ENCODE measurements at regions not wholly inside any gene's neighbourhood (a gene's known extent, or its start where the extent isn't known, plus 50 kb on each side); places are given as distances from the start of the nearest gene placed in this dataset.

GRCh38 chr1:103371234-103371633 lies 154.3 kb upstream of the RNPC3 start:
- DNase-seq (no peak), ATAC-seq (ENCODE audit: low read depth in 2 of 2) (no peak)
- Histone ChIP-seq H3K27me3 (ENCODE audit: control insufficient read depth, insufficient read depth, low read length) (no peaks in the 10 kb centered on the region), H3K4me3 (ENCODE audit: low read depth, low read length) (no peak overlapping the region), H3K9me3 (ENCODE audit: control insufficient read depth in 2 of 2, low read length in 2 of 2) (no peaks in the 10 kb centered on the region), H3K4me1 (ENCODE audit: control insufficient read depth, insufficient read depth, low read length, poor library complexity, severe bottlenecking) (no peaks in the 10 kb centered on the region), H3K36me3 (ENCODE audit: control insufficient read depth, insufficient read depth, low read length) (no peaks in the 10 kb centered on the region), H3K27ac (ENCODE audit: insufficient read depth, low read length, poor library complexity, severe bottlenecking) (no peak overlapping the region)
- Mint-ChIP-seq H3K4me3 (no peak overlapping the region), H3K36me3 (no peaks in the 10 kb centered on the region), H3K27me3 (no peaks in the 10 kb centered on the region), H3K4me1 (no peaks in the 10 kb centered on the region), H3K9me3 (peaks cover 0 to 4% (median 2%) of the 10 kb centered on the region in 7 donors), H3K27ac (no peak overlapping the region)

- H3K27ac Mint-ChIP-seq: no peak overlapping the region
- no peaks in the 10 kb centered on the region for H3K27me3 Mint-ChIP-seq
- H3K9me3 Mint-ChIP-seq: peaks cover 0 to 6% (median 0%) of the 10 kb centered on the region in 7 donors
These were observed 158.3 kb upstream of the RNPC3 start for GRCh38 chr1:103367186-103367585.

GRCh38 chr1:103365860-103366569 lies 159.5 kb upstream of the RNPC3 start:
- Mint-ChIP-seq H3K4me3 (no peak overlapping the region), H3K9me3 (peaks cover 0 to 6% (median 0%) of the 10 kb centered on the region in 7 donors), H3K4me1 (no peaks in the 10 kb centered on the region), H3K36me3 (no peaks in the 10 kb centered on the region), H3K27ac (no peak overlapping the region), H3K27me3 (no peaks in the 10 kb centered on the region)
- Histone ChIP-seq H3K4me1 (ENCODE audit: control insufficient read depth, insufficient read depth, low read length, poor library complexity, severe bottlenecking) (no peaks in the 10 kb centered on the region), H3K27me3 (ENCODE audit: control insufficient read depth, insufficient read depth, low read length) (no peaks in the 10 kb centered on the region), H3K4me3 (ENCODE audit: low read depth, low read length) (no peak overlapping the region), H3K9me3 (ENCODE audit: control insufficient read depth in 2 of 2, low read length in 2 of 2) (no peaks in the 10 kb centered on the region), H3K27ac (ENCODE audit: insufficient read depth, low read length, poor library complexity, severe bottlenecking) (no peak overlapping the region), H3K36me3 (ENCODE audit: control insufficient read depth, insufficient read depth, low read length) (no peaks in the 10 kb centered on the region)
- ATAC-seq (ENCODE audit: low read depth in 2 of 2) (no peak), DNase-seq (peak in 1 of 3 donors; percentile 8)

More at GRCh38 chr1:103367186-103367585, 158.3 kb upstream of the RNPC3 start:
- Histone ChIP-seq H3K27me3 (ENCODE audit: control insufficient read depth, insufficient read depth, low read length) (no peaks in the 10 kb centered on the region), H3K4me3 (ENCODE audit: low read depth, low read length) (no peak overlapping the region), H3K4me1 (ENCODE audit: control insufficient read depth, insufficient read depth, low read length, poor library complexity, severe bottlenecking) (no peaks in the 10 kb centered on the region), H3K36me3 (ENCODE audit: control insufficient read depth, insufficient read depth, low read length) (no peaks in the 10 kb centered on the region), H3K9me3 (ENCODE audit: control insufficient read depth in 2 of 2, low read length in 2 of 2) (no peaks in the 10 kb centered on the region), H3K27ac (ENCODE audit: insufficient read depth, low read length, poor library complexity, severe bottlenecking) (no peak overlapping the region)
- DNase-seq (no peak), ATAC-seq (ENCODE audit: low read depth in 2 of 2) (no peak)
- Mint-ChIP-seq H3K4me3 (no peak overlapping the region), H3K4me1 (no peaks in the 10 kb centered on the region), H3K36me3 (no peaks in the 10 kb centered on the region)

- DNase-seq: peak in 1 of 3 donors; percentile 21
- no peak overlapping the region for H3K27ac Mint-ChIP-seq
- H3K4me1 ChIP-seq (ENCODE audit: control insufficient read depth, insufficient read depth, low read length, poor library complexity, severe bottlenecking): no peaks in the 10 kb centered on the region
- H3K9me3 Mint-ChIP-seq: peaks cover 0 to 6% (median 0%) of the 10 kb centered on the region in 7 donors
- no peak overlapping the region for H3K4me3 Mint-ChIP-seq
- H3K9me3 ChIP-seq (ENCODE audit: control insufficient read depth in 2 of 2, low read length in 2 of 2): no peaks in the 10 kb centered on the region
- H3K36me3 Mint-ChIP-seq: no peaks in the 10 kb centered on the region
- no peaks in the 10 kb centered on the region for H3K27me3 Mint-ChIP-seq
- no peak overlapping the region for H3K4me3 ChIP-seq (ENCODE audit: low read depth, low read length)
- ATAC-seq (ENCODE audit: low read depth in 2 of 2): no peak
- no peaks in the 10 kb centered on the region for H3K4me1 Mint-ChIP-seq
- H3K27ac ChIP-seq (ENCODE audit: insufficient read depth, low read length, poor library complexity, severe bottlenecking): no peak overlapping the region
- no peaks in the 10 kb centered on the region for H3K27me3 ChIP-seq (ENCODE audit: control insufficient read depth, insufficient read depth, low read length)
- H3K36me3 ChIP-seq (ENCODE audit: control insufficient read depth, insufficient read depth, low read length): no peaks in the 10 kb centered on the region
These were observed 162.5 kb upstream of the RNPC3 start for GRCh38 chr1:103363008-103363365.

GRCh38 chr1:103362348-103363007 lies 163.0 kb upstream of the RNPC3 start:
- no peak overlapping the region for H3K27ac ChIP-seq (ENCODE audit: insufficient read depth, low read length, poor library complexity, severe bottlenecking)
- Mint-ChIP-seq H3K4me3 (no peak overlapping the region), H3K27me3 (no peaks in the 10 kb centered on the region), H3K4me1 (no peaks in the 10 kb centered on the region), H3K36me3 (no peaks in the 10 kb centered on the region), H3K9me3 (peaks cover 0 to 6% (median 0%) of the 10 kb centered on the region in 7 donors), H3K27ac (no peak overlapping the region)
- DNase-seq: peak in 1 of 3 donors; percentile 1
- H3K9me3 ChIP-seq (ENCODE audit: control insufficient read depth in 2 of 2, low read length in 2 of 2): no peaks in the 10 kb centered on the region
- H3K4me3 ChIP-seq (ENCODE audit: low read depth, low read length): no peak overlapping the region
- no peak for ATAC-seq (ENCODE audit: low read depth in 2 of 2)
- H3K4me1 ChIP-seq (ENCODE audit: control insufficient read depth, insufficient read depth, low read length, poor library complexity, severe bottlenecking): no peaks in the 10 kb centered on the region
- H3K36me3 ChIP-seq (ENCODE audit: control insufficient read depth, insufficient read depth, low read length): no peaks in the 10 kb centered on the region
- H3K27me3 ChIP-seq (ENCODE audit: control insufficient read depth, insufficient read depth, low read length): no peaks in the 10 kb centered on the region

GRCh38 chr1:103353391-103353790 lies 172.1 kb upstream of the RNPC3 start:
- no peak overlapping the region for H3K4me3 ChIP-seq (ENCODE audit: low read depth, low read length)
- H3K4me1 ChIP-seq (ENCODE audit: control insufficient read depth, insufficient read depth, low read length, poor library complexity, severe bottlenecking): no peaks in the 10 kb centered on the region
- Mint-ChIP-seq H3K4me3 (no peak overlapping the region), H3K36me3 (no peaks in the 10 kb centered on the region), H3K9me3 (peaks cover 0 to 9% (median 3%) of the 10 kb centered on the region in 7 donors), H3K4me1 (no peaks in the 10 kb centered on the region), H3K27me3 (no peaks in the 10 kb centered on the region), H3K27ac (no peak overlapping the region)
- no peaks in the 10 kb centered on the region for H3K36me3 ChIP-seq (ENCODE audit: control insufficient read depth, insufficient read depth, low read length)
- DNase-seq (no peak), ATAC-seq (ENCODE audit: low read depth in 2 of 2) (no peak)
- H3K27ac ChIP-seq (ENCODE audit: insufficient read depth, low read length, poor library complexity, severe bottlenecking): no peak overlapping the region
- H3K27me3 ChIP-seq (ENCODE audit: control insufficient read depth, insufficient read depth, low read length): no peaks in the 10 kb centered on the region
- H3K9me3 ChIP-seq (ENCODE audit: control insufficient read depth in 2 of 2, low read length in 2 of 2): no peaks in the 10 kb centered on the region

GRCh38 chr1:103348136-103348535 lies 177.4 kb upstream of the RNPC3 start:
- Mint-ChIP-seq H3K4me3 (no peak overlapping the region), H3K4me1 (no peaks in the 10 kb centered on the region), H3K27me3 (no peaks in the 10 kb centered on the region), H3K27ac (no peak overlapping the region), H3K36me3 (no peaks in the 10 kb centered on the region), H3K9me3 (peaks cover 0 to 7% (median 0%) of the 10 kb centered on the region in 7 donors)
- H3K4me1 ChIP-seq (ENCODE audit: control insufficient read depth, insufficient read depth, low read length, poor library complexity, severe bottlenecking): no peaks in the 10 kb centered on the region
- DNase-seq (no peak), ATAC-seq (ENCODE audit: low read depth in 2 of 2) (no peak)
- no peaks in the 10 kb centered on the region for H3K36me3 ChIP-seq (ENCODE audit: control insufficient read depth, insufficient read depth, low read length)
- H3K27me3 ChIP-seq (ENCODE audit: control insufficient read depth, insufficient read depth, low read length): no peaks in the 10 kb centered on the region
- H3K9me3 ChIP-seq (ENCODE audit: control insufficient read depth in 2 of 2, low read length in 2 of 2): no peaks in the 10 kb centered on the region
- no peak overlapping the region for H3K4me3 ChIP-seq (ENCODE audit: low read depth, low read length)
- H3K27ac ChIP-seq (ENCODE audit: insufficient read depth, low read length, poor library complexity, severe bottlenecking): no peak overlapping the region

GRCh38 chr1:103344930-103345329 lies 180.6 kb upstream of the RNPC3 start:
- no peaks in the 10 kb centered on the region for H3K4me1 ChIP-seq (ENCODE audit: control insufficient read depth, insufficient read depth, low read length, poor library complexity, severe bottlenecking)
- no peak overlapping the region for H3K4me3 Mint-ChIP-seq
- no peaks in the 10 kb centered on the region for H3K36me3 ChIP-seq (ENCODE audit: control insufficient read depth, insufficient read depth, low read length)
- H3K27me3 ChIP-seq (ENCODE audit: control insufficient read depth, insufficient read depth, low read length): no peaks in the 10 kb centered on the region
- H3K4me1 Mint-ChIP-seq: no peaks in the 10 kb centered on the region
- no peaks in the 10 kb centered on the region for H3K9me3 ChIP-seq (ENCODE audit: control insufficient read depth in 2 of 2, low read length in 2 of 2)
- H3K9me3 Mint-ChIP-seq: peaks cover 0 to 7% (median 0%) of the 10 kb centered on the region in 7 donors
- H3K27me3 Mint-ChIP-seq: no peaks in the 10 kb centered on the region
- no peak for DNase-seq
- no peaks in the 10 kb centered on the region for H3K36me3 Mint-ChIP-seq
- no peak overlapping the region for H3K27ac Mint-ChIP-seq
- no peak for ATAC-seq (ENCODE audit: low read depth in 2 of 2)
- H3K27ac ChIP-seq (ENCODE audit: insufficient read depth, low read length, poor library complexity, severe bottlenecking): no peak overlapping the region
- no peak overlapping the region for H3K4me3 ChIP-seq (ENCODE audit: low read depth, low read length)

All from CD4-positive, CD25-positive, alpha-beta regulatory T cell (primary cell).